ENCODE measurements at regions not wholly inside any gene's neighbourhood (a gene's known extent, or its start where the extent isn't known, plus 50 kb on each side); places are given as distances from the start of the nearest gene placed in this dataset.
"Not testable (repeated sequence)": the region's sequence is repeated elsewhere in the genome, so short reads cannot be mapped to it uniquely, and the experiment has no call there.

GRCh38 chr4:4028752-4029151, 198.0 kb downstream of the OTOP1 start:
- H3K9me3 ChIP-seq (ENCODE audit: control insufficient read depth in 2 of 3, low read length in 3 of 3); H3K4me3 ChIP-seq (ENCODE audit: low read length); H3K27ac Mint-ChIP-seq; H3K9me3 Mint-ChIP-seq; POLR2A ChIA-PET; ATAC-seq; H3K27me3 ChIP-seq (ENCODE audit: control insufficient read depth in 2 of 2, insufficient read depth in 2 of 2, low read length in 2 of 2); DNase-seq; H3K4me1 ChIP-seq (ENCODE audit: control insufficient read depth in 2 of 2, insufficient read depth in 2 of 2, low read length in 2 of 2); H3K36me3 Mint-ChIP-seq; CTCF ChIA-PET; H3K4me3 Mint-ChIP-seq; intact Hi-C loops (cut with micrococcal nuclease); H3K4me1 Mint-ChIP-seq; H3K36me3 ChIP-seq (ENCODE audit: control insufficient read depth in 2 of 3, insufficient read depth in 3 of 3, low read length in 3 of 3); H3K27ac ChIP-seq (ENCODE audit: low read depth, low read length): not testable (repeated sequence)
- peaks cover 3 to 22% (median 14%) of the 10 kb centered on the region in 5 donors for H3K27me3 Mint-ChIP-seq

- H3K36me3 ChIP-seq (ENCODE audit: control insufficient read depth in 2 of 3, insufficient read depth in 3 of 3, low read length in 3 of 3); intact Hi-C loops (cut with micrococcal nuclease); POLR2A ChIA-PET; ATAC-seq; H3K27ac Mint-ChIP-seq; H3K27me3 ChIP-seq (ENCODE audit: control insufficient read depth in 2 of 2, insufficient read depth in 2 of 2, low read length in 2 of 2); H3K4me3 Mint-ChIP-seq; DNase-seq; H3K9me3 Mint-ChIP-seq; H3K4me3 ChIP-seq (ENCODE audit: low read length); CTCF ChIA-PET; H3K4me1 Mint-ChIP-seq; H3K4me1 ChIP-seq (ENCODE audit: control insufficient read depth in 2 of 2, insufficient read depth in 2 of 2, low read length in 2 of 2); H3K36me3 Mint-ChIP-seq; H3K27ac ChIP-seq (ENCODE audit: low read depth, low read length); H3K9me3 ChIP-seq (ENCODE audit: control insufficient read depth in 2 of 3, low read length in 3 of 3): not testable (repeated sequence)
- H3K27me3 Mint-ChIP-seq: peaks cover 9 to 25% (median 15%) of the 10 kb centered on the region in 5 donors
These were observed 196.2 kb downstream of the OTOP1 start for GRCh38 chr4:4030509-4030908.

GRCh38 chr4:4031446-4032135, 195.1 kb downstream of the OTOP1 start:
- not testable (repeated sequence) for H3K27ac ChIP-seq (ENCODE audit: low read depth, low read length)

GRCh38 chr4:4032364-4032763, 194.4 kb downstream of the OTOP1 start:
- H3K4me1 Mint-ChIP-seq; H3K36me3 ChIP-seq (ENCODE audit: control insufficient read depth in 2 of 3, insufficient read depth in 3 of 3, low read length in 3 of 3); intact Hi-C loops (cut with micrococcal nuclease); H3K4me1 ChIP-seq (ENCODE audit: control insufficient read depth in 2 of 2, insufficient read depth in 2 of 2, low read length in 2 of 2); CTCF ChIA-PET; H3K36me3 Mint-ChIP-seq; H3K27ac Mint-ChIP-seq; H3K4me3 Mint-ChIP-seq; H3K27ac ChIP-seq (ENCODE audit: low read depth, low read length); ATAC-seq; DNase-seq; H3K27me3 ChIP-seq (ENCODE audit: control insufficient read depth in 2 of 2, insufficient read depth in 2 of 2, low read length in 2 of 2); H3K4me3 ChIP-seq (ENCODE audit: low read length); H3K9me3 Mint-ChIP-seq; H3K9me3 ChIP-seq (ENCODE audit: control insufficient read depth in 2 of 3, low read length in 3 of 3); POLR2A ChIA-PET: not testable (repeated sequence)
- H3K27me3 Mint-ChIP-seq: peaks cover 5 to 36% (median 15%) of the 10 kb centered on the region in 5 donors

More at GRCh38 chr4:4031446-4032135, 195.1 kb downstream of the OTOP1 start:
- H3K4me3 ChIP-seq (ENCODE audit: low read length); DNase-seq; POLR2A ChIA-PET; ATAC-seq; intact Hi-C loops (cut with micrococcal nuclease); H3K9me3 ChIP-seq (ENCODE audit: control insufficient read depth in 2 of 3, low read length in 3 of 3); CTCF ChIA-PET; H3K27me3 ChIP-seq (ENCODE audit: control insufficient read depth in 2 of 2, insufficient read depth in 2 of 2, low read length in 2 of 2); H3K27ac Mint-ChIP-seq; H3K4me1 ChIP-seq (ENCODE audit: control insufficient read depth in 2 of 2, insufficient read depth in 2 of 2, low read length in 2 of 2); H3K4me3 Mint-ChIP-seq; H3K9me3 Mint-ChIP-seq; H3K36me3 Mint-ChIP-seq; H3K4me1 Mint-ChIP-seq; H3K36me3 ChIP-seq (ENCODE audit: control insufficient read depth in 2 of 3, insufficient read depth in 3 of 3, low read length in 3 of 3): not testable (repeated sequence)
- peaks cover 5 to 36% (median 15%) of the 10 kb centered on the region in 5 donors for H3K27me3 Mint-ChIP-seq

GRCh38 chr4:4032801-4033605, 193.7 kb downstream of the OTOP1 start:
- POLR2A ChIA-PET; H3K4me3 ChIP-seq (ENCODE audit: low read length); DNase-seq; ATAC-seq; H3K4me1 Mint-ChIP-seq; H3K36me3 Mint-ChIP-seq; intact Hi-C loops (cut with micrococcal nuclease); CTCF ChIA-PET; H3K27me3 ChIP-seq (ENCODE audit: control insufficient read depth in 2 of 2, insufficient read depth in 2 of 2, low read length in 2 of 2); H3K27ac ChIP-seq (ENCODE audit: low read depth, low read length); H3K36me3 ChIP-seq (ENCODE audit: control insufficient read depth in 2 of 3, insufficient read depth in 3 of 3, low read length in 3 of 3); H3K27ac Mint-ChIP-seq; H3K9me3 ChIP-seq (ENCODE audit: control insufficient read depth in 2 of 3, low read length in 3 of 3); H3K9me3 Mint-ChIP-seq; H3K4me1 ChIP-seq (ENCODE audit: control insufficient read depth in 2 of 2, insufficient read depth in 2 of 2, low read length in 2 of 2): not testable (repeated sequence)
- Mint-ChIP-seq H3K4me3 (peak overlapping the region in 1 of 10 donors; percentile 3), H3K27me3 (peaks cover 5 to 36% (median 15%) of the 10 kb centered on the region in 5 donors)

- H3K27me3 Mint-ChIP-seq: peaks cover 7 to 32% (median 22%) of the 10 kb centered on the region in 5 donors
- H3K4me1 Mint-ChIP-seq; H3K9me3 ChIP-seq (ENCODE audit: control insufficient read depth in 2 of 3, low read length in 3 of 3); ATAC-seq; H3K4me1 ChIP-seq (ENCODE audit: control insufficient read depth in 2 of 2, insufficient read depth in 2 of 2, low read length in 2 of 2); H3K36me3 ChIP-seq (ENCODE audit: control insufficient read depth in 2 of 3, insufficient read depth in 3 of 3, low read length in 3 of 3); H3K27me3 ChIP-seq (ENCODE audit: control insufficient read depth in 2 of 2, insufficient read depth in 2 of 2, low read length in 2 of 2); CTCF ChIA-PET; H3K27ac ChIP-seq (ENCODE audit: low read depth, low read length); H3K27ac Mint-ChIP-seq; H3K4me3 Mint-ChIP-seq; H3K4me3 ChIP-seq (ENCODE audit: low read length); intact Hi-C loops (cut with micrococcal nuclease); DNase-seq; H3K36me3 Mint-ChIP-seq; POLR2A ChIA-PET: not testable (repeated sequence)
- peaks cover 0 to 16% (median 4%) of the 10 kb centered on the region in 11 donors for H3K9me3 Mint-ChIP-seq
These were observed 189.2 kb downstream of the OTOP1 start for GRCh38 chr4:4037399-4038138.

Measured in naive thymus-derived CD4-positive, alpha-beta T cell (primary cell).